NCI-H526 (cell line): ENCODE measurements at regions not wholly inside any gene's neighbourhood (a gene's known extent, or its start where the extent isn't known, plus 50 kb on each side); places are given as distances from the start of the nearest gene placed in this dataset.
A peak's percentile ranks its signal among the peaks of the same experiment; 100 is the strongest.

Experiments used
- DNase-seq, 2 experiments: peaks; one replicate each; lab custom pipeline; 2025; lab: John Stamatoyannopoulos, UW

DNA sequence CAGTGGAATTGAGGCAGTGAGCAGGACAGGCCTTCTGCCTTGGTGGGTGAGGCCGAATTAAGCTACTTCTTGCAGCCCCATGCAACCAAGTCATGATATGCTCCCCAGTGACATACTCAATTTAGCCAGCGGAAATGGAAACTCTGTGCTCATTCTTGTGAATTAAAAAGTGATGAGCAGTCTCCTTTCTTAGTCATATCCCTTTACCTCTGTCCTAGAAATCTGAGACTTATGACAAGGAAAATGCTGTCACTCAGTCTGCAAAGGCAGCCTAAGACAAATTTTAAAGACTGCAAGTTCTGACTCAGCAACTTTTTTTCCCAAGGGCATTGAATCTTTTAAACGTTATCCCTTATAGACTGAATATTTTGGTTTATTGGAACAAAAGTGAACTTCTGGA, 218.2 kb downstream of the SH3BP4 start:
- no peak for DNase-seq

- DNase-seq, result peak; percentile 48 to 72
Observed at GRCh38 chr2:235170536-235171521, 219.0 kb downstream of the SH3BP4 start.

- DNase-seq, result no peak
Observed at GRCh38 chr2:235171550-235172031, 219.8 kb downstream of the SH3BP4 start.

DNA sequence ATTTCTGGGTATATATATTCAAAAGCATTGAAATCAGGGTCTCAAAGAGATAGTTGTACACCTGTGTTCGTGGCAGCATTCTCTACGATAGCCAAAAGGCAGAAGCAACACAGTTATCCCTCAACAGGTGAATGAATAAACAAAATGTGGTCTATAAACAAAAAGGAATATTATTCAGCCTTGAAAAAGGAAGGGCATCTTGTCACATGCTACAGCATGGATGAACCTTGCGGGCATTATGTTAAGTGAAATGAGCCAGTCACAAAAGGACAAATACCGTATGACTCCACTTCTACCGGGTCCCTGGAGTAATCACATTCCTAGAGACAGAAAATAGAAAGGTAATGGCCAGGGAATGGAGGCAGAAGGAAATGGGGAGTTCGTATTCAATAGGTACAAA, 228.8 kb downstream of the SH3BP4 start:
- DNase-seq, result no peak

GRCh38 chr2:235183786-235184185, 232.0 kb downstream of the SH3BP4 start:
- DNase-seq, result no peak

DNA sequence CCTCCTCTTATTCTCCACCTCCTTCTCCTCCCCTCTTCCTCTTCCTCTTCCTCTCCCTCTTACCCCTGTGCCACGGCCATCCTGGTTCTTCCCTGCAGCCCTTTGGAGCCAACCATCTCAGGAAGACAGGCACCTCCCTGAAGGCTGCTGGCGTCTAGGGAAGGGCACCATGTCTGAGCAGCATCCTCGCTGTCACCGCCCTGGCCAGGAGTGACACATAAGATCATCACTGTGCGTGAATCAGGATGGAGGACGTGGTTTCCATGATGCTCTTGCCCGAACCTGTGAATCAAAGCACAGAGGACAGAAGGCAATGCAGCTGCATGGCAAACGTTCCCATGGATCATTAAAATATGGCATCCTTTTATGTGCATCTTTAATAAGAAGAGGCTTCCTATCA, 236.0 kb downstream of the SH3BP4 start:
- no peak for DNase-seq

GRCh38 chr2:235191486-235191885, 239.7 kb downstream of the SH3BP4 start:
- DNase-seq, result no peak

GRCh38 chr2:235191978-235192377, 240.2 kb downstream of the SH3BP4 start:
- DNase-seq, result no peak

DNA sequence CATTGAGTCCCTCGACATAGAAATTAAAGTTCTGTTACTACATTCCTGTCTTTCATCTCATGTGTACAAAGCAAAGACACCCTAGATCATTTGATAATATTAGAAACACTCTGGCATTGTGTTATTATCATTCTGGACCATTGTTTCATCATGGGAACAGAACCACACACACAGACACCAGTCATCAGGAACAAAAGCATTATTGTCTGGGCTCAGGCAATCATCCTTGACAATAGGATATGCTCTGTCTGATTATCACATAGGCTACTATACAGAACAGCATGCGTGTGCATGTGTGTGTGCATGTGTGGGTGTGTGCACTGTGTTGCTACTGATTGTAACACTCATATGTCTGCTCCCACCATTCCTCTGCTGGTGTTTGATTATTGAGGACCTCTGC, 242.5 kb downstream of the SH3BP4 start:
- DNase-seq, result peak; percentile 15 to 19

GRCh38 chr2:235194836-235195235, 243.0 kb downstream of the SH3BP4 start:
- DNase-seq, result no peak

DNA sequence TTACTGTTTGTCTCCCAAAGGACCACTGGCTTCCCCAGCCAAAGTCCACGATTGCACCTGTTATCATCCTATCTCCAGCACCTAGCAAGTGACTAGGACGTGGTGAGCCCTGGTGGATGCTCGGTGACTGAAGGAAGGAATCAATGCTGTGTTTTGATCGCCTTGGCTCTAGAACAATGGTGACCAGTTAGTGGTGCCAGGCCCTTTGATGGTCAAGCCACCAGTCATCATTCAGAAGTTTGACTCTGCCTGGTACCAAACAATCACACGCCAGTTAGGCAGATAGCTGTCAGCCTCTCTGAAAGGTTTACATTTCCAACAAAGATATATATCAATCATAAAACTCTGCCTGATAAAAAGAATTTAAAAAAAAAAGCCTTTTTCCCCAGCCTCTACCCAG, 244.1 kb downstream of the SH3BP4 start:
- DNase-seq, result no peak

DNA sequence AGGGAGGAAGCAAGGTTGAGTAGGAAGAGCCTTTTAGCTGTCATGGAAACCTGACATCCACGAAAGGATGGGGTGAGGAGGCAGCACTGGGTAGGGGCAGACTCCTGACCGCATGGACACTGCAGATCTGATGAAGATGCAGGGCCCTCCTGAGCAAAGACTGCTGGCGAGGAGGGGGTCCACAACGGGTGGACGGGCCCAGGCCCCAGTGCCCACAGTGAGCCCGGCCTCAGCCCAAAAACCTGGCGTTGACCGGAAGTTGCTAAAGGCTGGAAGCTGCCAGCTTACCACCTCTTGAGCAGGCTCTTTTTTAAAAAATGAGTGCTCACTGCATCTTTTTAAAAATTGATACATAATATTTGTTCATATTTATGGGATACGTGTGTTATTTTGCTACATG, 247.3 kb downstream of the SH3BP4 start:
- DNase-seq, result no peak

- DNase-seq, result no peak
Observed at GRCh38 chr2:235200216-235200615, 248.4 kb downstream of the SH3BP4 start.

GRCh38 chr2:235201756-235202155, 249.9 kb downstream of the SH3BP4 start:
- no peak for DNase-seq

DNA sequence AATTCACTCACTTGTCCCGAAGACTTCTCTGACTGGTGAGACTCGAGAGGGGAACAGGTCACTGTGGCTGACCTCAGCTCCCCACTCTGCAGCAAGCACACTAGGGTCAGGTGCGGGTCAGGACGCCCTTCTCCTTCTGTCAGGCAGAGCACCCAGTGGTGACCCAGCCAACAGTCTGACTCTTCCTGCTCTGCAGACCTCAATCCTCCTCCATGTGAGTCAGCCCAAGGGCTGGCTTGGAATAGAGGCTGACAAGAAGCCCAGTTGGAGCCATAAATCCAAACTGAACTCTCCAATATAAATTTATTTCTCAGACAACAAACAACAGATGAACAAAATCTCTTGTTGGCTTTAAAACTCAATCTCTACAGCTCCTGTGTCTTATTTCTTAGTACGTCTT, 253.1 kb downstream of the SH3BP4 start:
- DNase-seq, result no peak

DNA sequence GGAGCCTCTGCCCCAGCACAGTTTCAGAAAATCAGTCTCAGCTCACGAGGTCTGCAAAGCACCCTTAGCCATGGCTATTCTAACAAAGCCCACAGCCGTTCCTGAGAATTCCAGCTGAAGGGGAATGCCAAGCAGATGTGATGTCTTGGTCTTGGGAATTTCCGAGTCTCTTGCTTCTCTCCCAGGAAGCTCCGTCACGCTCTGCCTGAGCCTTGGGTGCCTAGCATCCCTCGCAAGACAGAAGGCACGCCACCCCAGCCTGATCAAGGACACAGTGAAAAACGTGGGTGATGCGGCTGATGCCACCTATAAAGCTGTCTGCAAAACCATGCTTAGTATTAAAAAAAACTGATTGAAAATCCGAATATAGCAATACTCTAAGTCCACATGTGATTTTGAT, 254.6 kb downstream of the SH3BP4 start:
- DNase-seq, result no peak

GRCh38 chr2:235206980-235207579, 255.3 kb downstream of the SH3BP4 start:
- no peak for DNase-seq

DNA sequence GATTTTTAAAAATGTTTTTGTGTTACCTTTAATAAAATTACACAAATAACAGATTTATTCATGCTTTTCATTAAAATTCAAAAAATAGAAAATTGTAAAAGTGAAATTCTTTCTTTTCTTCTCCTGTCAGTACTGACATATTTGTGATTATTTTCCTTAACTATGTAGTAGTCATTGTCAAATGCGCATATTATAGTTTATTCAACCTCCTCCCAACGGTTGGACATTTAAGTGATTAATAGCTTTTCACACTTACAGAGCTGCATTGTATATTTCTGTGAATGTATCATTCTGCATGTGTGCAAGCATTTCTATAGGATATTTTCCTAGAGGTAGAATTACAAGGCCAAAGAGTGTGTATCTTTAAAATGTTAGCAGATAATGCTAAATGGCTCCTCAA, 259.2 kb downstream of the SH3BP4 start:
- no peak for DNase-seq

DNA sequence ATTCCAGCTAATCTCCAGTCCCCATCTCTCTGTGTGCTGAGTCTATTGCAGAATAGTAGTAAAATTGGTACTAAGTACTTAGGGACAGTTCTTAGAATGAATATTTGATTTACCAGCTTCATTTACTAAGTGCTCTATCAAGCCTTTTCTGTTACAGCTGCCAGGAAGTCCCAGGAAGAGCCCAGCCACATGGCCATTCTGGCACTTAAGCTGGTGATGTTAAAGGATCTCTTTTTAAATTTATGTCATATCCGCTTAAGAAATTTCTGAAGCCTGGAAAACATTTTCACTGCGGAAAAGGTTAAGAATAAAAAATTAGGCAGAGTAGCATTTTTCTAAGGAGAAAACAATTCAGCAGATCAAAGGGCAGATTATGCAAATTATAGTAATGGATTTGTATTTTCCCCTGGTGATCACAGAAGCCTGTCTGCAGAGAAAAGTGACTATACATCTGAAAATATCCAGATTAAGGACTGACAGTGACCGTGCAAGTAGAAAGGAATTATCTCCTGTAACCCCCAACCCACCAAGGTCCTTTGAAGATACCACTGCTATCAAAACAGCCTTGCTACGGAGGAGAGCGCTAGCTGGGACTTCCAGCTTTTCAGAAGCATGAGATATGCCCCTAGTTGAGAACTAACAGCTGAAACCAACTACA, 260.8 kb downstream of the SH3BP4 start:
- no peak for DNase-seq

DNA sequence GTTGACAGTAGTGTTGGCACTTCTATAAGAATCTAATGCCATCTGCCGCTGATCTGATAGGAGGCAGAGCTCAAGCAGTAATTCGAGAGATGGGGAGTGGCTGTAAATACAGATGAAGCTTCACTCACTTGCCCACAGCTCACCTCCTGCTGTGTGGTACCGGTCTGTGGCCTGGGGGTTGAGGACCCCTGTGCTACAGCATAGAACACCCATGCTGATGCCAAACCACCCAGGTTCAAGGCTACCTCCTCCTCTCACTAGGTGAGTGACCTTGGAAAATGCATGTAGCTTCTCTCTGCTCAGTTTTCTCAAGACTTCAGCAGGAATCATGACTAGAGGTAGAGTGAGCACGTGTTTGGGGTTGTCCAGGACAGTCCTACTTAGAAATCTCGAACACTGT, 263.4 kb downstream of the SH3BP4 start:
- no peak for DNase-seq

DNA sequence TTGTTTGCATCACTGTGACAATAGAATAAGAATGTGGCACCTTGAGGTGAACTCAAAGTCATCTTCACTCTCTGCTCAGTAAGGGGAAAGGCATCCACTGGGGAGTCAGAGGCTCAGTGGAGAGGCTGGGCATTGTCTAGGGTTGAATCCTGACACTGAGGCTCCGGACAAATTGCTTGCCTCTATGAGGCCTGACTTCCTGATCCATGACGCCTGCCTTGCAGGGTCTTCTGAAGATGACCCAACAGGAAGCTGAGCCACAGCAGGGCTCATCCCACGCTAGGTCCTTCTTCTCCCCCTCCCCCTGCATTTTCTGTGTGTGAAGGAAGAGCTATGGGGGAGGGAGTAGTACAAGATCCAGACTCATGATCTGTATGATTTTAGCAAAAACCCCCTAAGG, 265.1 kb downstream of the SH3BP4 start:
- no peak for DNase-seq

DNA sequence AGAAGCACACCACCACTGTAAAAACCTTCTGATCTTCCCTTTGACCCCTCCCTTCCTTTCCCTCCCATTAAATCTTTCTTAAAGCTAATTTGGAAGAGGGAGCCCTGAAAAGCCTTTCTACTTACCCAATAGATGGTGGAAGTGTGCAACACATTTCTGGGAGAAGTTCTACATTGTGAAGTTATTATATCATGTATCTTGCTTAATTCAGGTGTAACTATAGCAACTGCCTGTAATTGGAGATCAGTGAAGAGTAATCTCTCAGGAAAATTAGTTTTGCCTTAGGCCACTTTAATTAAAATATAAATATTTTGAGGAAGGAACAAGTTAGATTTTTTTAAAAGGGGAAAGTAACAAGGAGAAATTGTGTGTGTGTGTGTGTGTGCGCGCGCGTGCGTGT, 266.0 kb downstream of the SH3BP4 start:
- DNase-seq, result no peak

DNA sequence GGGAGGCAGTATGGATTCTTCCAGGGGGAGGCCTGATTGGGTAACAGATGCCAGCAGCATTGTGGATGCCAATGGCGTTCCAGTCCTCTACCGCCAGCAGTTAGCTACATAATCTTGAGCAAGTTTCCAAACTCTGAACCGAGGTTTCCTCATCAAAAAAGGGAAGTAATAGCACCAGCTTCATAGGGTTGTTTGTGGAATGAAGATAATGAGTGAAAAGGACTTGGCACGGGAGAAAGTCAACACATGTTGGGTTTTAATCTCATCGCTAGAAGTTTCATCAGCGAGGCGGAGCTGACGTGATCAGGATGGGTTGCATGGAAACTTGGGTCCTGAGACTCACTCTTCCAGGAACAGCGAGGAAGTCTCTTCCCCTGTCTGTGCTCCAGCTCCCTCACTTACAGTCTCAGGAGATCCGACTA, 266.7 kb downstream of the SH3BP4 start:
- DNase-seq, result no peak
